GM23338 (cell line): ENCODE measurements at regions not wholly inside any gene's neighbourhood (a gene's known extent, or its start where the extent isn't known, plus 50 kb on each side); places are given as distances from the start of the nearest gene placed in this dataset.

Source experiments
- ATAC-seq: fragments of 200-7000 bp; cut with Tn5 transposase; 3 replicates; pipeline ENCODE4 v1.9.1; 2020
- DNase-seq: peaks from one replicate; pipeline ENCODE4 v3.0.0-alpha.2; 2015; ENCODE audit warnings: low spot score
- H2AFZ ChIP-seq: fragments of 200-600 bp; sonication (generic); 2 replicates; pipeline ENCODE4 v1.8.0; 2016; ENCODE audit warnings: antibody characterized with exemption, mild to moderate bottlenecking, moderate library complexity
- H3F3A ChIP-seq: fragments of 200-600 bp; sonication (generic); replicated peaks from 2 replicates; pipeline ENCODE4 v1.8.0; 2017; ENCODE audit warnings: antibody characterized with exemption, mixed run types, low read depth
- H3K27ac ChIP-seq: fragments of 200-600 bp; sonication (generic); 2 replicates; pipeline ENCODE4 v1.6.1; 2016; ENCODE audit warnings: low read depth
- H3K27me3 ChIP-seq: fragments of 200-600 bp; sonication (generic); 2 replicates; pipeline ENCODE4 v1.8.0; 2016; ENCODE audit warnings: mild to moderate bottlenecking, mixed run types, moderate library complexity; ENCODE audit not compliant: insufficient read depth
- H3K36me3 ChIP-seq: fragments of 200-600 bp; sonication (generic); 2 replicates; pipeline ENCODE4 v1.8.0; 2016; ENCODE audit warnings: mild to moderate bottlenecking; ENCODE audit not compliant: insufficient read depth
- H3K4me1 ChIP-seq: fragments of 200-600 bp; sonication (generic); 2 replicates; pipeline ENCODE4 v1.8.0; 2016; ENCODE audit warnings: mild to moderate bottlenecking, moderate library complexity; ENCODE audit not compliant: insufficient read depth
- H3K4me2 ChIP-seq: fragments of 200-600 bp; sonication (generic); 2 replicates; pipeline ENCODE4 v1.7.1; 2017; ENCODE audit warnings: mixed run types
- H3K4me3 ChIP-seq: fragments of 200-600 bp; sonication (generic); 2 replicates; pipeline ENCODE4 v1.6.1; 2016; ENCODE audit warnings: mixed run types
- H3K79me2 ChIP-seq: fragments of 200-600 bp; sonication (generic); replicated peaks from 2 replicates; pipeline ENCODE4 v1.8.0; 2017; ENCODE audit warnings: mild to moderate bottlenecking; ENCODE audit not compliant: insufficient read depth
- H3K9me2 ChIP-seq: fragments of 200-600 bp; sonication (generic); 2 replicates; pipeline ENCODE4 v1.8.0; 2017; ENCODE audit not compliant: insufficient read depth
- H4K20me1 ChIP-seq: fragments of 200-600 bp; sonication (generic); replicated peaks from 2 replicates; pipeline ENCODE4 v1.8.0; 2017; ENCODE audit warnings: mild to moderate bottlenecking; ENCODE audit not compliant: insufficient read depth
- H3K27ac Mint-ChIP-seq: 2 replicates; pipeline ENCODE4 v1.8.0; 2020; ENCODE audit warnings: inconsistent platforms, mild to moderate bottlenecking, moderate library complexity, mixed read lengths
- H3K27me3 Mint-ChIP-seq: 3 replicates; pipeline ENCODE4 v1.8.0; 2022; ENCODE audit warnings: low read depth, mild to moderate bottlenecking, moderate library complexity, mixed read lengths, inconsistent platforms; ENCODE audit not compliant: insufficient read depth, poor library complexity
- H3K36me3 Mint-ChIP-seq: 3 replicates; pipeline ENCODE4 v1.8.0; 2021; ENCODE audit warnings: low read depth, mild to moderate bottlenecking, inconsistent platforms, moderate library complexity, mixed read lengths
- H3K4me1 Mint-ChIP-seq: 3 replicates; pipeline ENCODE4 v1.8.0; 2020; ENCODE audit warnings: mild to moderate bottlenecking, inconsistent platforms, mixed read lengths
- H3K4me3 Mint-ChIP-seq: 3 replicates; pipeline ENCODE4 v1.8.0; 2021; ENCODE audit warnings: moderate library complexity, mild to moderate bottlenecking, inconsistent platforms, mixed read lengths
- H3K9me3 Mint-ChIP-seq: 3 replicates; pipeline ENCODE4 v1.8.0; 2020; ENCODE audit warnings: moderate library complexity, mild to moderate bottlenecking, inconsistent platforms, mixed read lengths
- CREB1 ChIP-seq: fragments of 250-450 bp; sonication (Bioruptor Pico); IDR thresholded peaks from 2 replicates; pipeline ENCODE4 v1.5.0; 2020; ENCODE audit warnings: low read depth, mild to moderate bottlenecking, moderate library complexity
- EZH2 ChIP-seq: fragments of 200-600 bp; sonication (generic); IDR thresholded peaks from one replicate; pipeline ENCODE4 v1.8.0; 2017; ENCODE audit warnings: antibody characterized with exemption, mild to moderate bottlenecking, low read depth; ENCODE audit not compliant: unreplicated experiment
- POLR2AphosphoS5 ChIP-seq: IDR thresholded peaks from 2 replicates; pipeline ENCODE4 v1.6.1; 2016; ENCODE audit warnings: antibody characterized with exemption, low read depth
- TF ChIP-seq, protein P1 (sequence below): IDR thresholded peaks from 2 replicates; pipeline ENCODE4 v1.6.1; 2016; ENCODE audit warnings: antibody characterized with exemption
- TF ChIP-seq, protein P2 (sequence below): fragments of 250-450 bp; sonication (Bioruptor Pico); IDR thresholded peaks from 2 replicates; pipeline ENCODE4 v1.5.0; 2020; ENCODE audit warnings: mild to moderate bottlenecking, moderate library complexity
- TF ChIP-seq, protein P3 (sequence below): IDR thresholded peaks from one replicate; pipeline ENCODE4 v1.6.1; 2018; ENCODE audit warnings: antibody characterized with exemption; ENCODE audit not compliant: unreplicated experiment

DNA sequence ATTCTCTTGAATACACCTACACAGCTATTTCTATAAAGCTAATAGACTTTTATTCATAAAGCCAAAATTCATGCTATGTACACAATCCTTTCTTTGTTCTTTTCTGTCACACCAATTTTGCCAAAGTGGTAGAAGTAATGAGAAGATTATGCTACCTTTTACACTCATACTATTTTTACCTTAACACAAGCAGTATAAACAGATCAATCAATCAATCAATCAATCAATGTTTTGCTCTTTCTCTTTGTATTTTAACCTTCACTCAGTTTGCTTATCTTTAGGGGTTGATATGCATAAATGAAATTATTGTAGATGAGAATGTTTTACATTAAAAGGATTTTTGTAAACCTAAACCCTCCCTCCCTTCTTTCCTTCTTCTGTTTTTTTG, 878.6 kb downstream of the RAPGEF2 start (continued):
- TF ChIP-seq, protein P1, sequence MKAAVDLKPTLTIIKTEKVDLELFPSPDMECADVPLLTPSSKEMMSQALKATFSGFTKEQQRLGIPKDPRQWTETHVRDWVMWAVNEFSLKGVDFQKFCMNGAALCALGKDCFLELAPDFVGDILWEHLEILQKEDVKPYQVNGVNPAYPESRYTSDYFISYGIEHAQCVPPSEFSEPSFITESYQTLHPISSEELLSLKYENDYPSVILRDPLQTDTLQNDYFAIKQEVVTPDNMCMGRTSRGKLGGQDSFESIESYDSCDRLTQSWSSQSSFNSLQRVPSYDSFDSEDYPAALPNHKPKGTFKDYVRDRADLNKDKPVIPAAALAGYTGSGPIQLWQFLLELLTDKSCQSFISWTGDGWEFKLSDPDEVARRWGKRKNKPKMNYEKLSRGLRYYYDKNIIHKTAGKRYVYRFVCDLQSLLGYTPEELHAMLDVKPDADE: no peak
- no peak for TF ChIP-seq EZH2
- TF ChIP-seq POLR2AphosphoS5: no peak
- no peak for TF ChIP-seq CREB1
- TF ChIP-seq, protein P2, sequence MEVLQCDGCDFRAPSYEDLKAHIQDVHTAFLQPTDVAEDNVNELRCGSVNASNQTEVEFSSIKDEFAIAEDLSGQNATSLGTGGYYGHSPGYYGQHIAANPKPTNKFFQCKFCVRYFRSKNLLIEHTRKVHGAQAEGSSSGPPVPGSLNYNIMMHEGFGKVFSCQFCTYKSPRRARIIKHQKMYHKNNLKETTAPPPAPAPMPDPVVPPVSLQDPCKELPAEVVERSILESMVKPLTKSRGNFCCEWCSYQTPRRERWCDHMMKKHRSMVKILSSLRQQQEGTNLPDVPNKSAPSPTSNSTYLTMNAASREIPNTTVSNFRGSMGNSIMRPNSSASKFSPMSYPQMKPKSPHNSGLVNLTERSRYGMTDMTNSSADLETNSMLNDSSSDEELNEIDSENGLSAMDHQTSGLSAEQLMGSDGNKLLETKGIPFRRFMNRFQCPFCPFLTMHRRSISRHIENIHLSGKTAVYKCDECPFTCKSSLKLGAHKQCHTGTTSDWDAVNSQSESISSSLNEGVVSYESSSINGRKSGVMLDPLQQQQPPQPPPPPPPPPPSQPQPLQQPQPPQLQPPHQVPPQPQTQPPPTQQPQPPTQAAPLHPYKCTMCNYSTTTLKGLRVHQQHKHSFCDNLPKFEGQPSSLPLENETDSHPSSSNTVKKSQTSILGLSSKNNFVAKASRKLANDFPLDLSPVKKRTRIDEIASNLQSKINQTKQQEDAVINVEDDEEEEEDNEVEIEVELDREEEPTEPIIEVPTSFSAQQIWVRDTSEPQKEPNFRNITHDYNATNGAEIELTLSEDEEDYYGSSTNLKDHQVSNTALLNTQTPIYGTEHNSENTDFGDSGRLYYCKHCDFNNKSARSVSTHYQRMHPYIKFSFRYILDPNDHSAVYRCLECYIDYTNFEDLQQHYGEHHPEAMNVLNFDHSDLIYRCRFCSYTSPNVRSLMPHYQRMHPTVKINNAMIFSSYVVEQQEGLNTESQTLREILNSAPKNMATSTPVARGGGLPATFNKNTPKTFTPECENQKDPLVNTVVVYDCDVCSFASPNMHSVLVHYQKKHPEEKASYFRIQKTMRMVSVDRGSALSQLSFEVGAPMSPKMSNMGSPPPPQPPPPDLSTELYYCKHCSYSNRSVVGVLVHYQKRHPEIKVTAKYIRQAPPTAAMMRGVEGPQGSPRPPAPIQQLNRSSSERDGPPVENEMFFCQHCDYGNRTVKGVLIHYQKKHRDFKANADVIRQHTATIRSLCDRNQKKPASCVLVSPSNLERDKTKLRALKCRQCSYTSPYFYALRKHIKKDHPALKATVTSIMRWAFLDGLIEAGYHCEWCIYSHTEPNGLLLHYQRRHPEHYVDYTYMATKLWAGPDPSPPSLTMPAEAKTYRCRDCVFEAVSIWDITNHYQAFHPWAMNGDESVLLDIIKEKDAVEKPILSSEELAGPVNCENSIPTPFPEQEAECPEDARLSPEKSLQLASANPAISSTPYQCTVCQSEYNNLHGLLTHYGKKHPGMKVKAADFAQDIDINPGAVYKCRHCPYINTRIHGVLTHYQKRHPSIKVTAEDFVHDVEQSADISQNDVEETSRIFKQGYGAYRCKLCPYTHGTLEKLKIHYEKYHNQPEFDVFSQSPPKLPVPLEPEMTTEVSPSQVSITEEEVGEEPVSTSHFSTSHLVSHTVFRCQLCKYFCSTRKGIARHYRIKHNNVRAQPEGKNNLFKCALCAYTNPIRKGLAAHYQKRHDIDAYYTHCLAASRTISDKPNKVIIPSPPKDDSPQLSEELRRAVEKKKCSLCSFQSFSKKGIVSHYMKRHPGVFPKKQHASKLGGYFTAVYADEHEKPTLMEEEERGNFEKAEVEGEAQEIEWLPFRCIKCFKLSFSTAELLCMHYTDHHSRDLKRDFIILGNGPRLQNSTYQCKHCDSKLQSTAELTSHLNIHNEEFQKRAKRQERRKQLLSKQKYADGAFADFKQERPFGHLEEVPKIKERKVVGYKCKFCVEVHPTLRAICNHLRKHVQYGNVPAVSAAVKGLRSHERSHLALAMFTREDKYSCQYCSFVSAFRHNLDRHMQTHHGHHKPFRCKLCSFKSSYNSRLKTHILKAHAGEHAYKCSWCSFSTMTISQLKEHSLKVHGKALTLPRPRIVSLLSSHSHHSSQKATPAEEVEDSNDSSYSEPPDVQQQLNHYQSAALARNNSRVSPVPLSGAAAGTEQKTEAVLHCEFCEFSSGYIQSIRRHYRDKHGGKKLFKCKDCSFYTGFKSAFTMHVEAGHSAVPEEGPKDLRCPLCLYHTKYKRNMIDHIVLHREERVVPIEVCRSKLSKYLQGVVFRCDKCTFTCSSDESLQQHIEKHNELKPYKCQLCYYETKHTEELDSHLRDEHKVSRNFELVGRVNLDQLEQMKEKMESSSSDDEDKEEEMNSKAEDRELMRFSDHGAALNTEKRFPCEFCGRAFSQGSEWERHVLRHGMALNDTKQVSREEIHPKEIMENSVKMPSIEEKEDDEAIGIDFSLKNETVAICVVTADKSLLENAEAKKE (CRISPR knock-in tag): no peak

DNA sequence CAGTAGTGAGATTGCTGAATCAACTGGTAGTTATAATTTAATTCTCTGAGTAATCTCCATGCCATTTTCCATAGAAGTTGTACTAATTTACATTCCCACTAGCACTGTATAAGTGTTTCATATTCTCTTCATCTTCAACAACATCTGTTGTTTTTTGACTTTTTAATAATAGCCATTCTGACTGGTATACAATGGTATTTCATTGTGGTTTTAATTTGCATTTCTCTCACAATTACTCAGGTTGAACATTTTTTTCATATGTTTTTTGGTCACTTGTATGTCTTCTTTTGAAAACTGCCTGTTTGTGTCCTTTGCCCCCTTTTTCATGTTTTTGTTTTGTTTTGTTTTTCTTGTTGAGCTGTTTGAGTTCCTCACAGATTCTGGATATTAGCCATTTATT, 880.2 kb downstream of the RAPGEF2 start:
- ATAC-seq (no peak), DNase-seq (no peak)
- Histone ChIP-seq H3K27me3 (no peaks in the 10 kb centered on the region), H2AFZ (no peak overlapping the region), H3K4me1 (0 out of 2 replicates have a peak, but pooled peaks cover 9% of the 10 kb centered on the region), H4K20me1 (no peaks in the 10 kb centered on the region), H3K27ac (no peak overlapping the region), H3K36me3 (no peaks in the 10 kb centered on the region), H3K79me2 (no peaks in the 10 kb centered on the region), H3K9me2 (no peaks in the 10 kb centered on the region), H3K4me2 (no peak overlapping the region), H3F3A (no peaks in the 10 kb centered on the region), H3K4me3 (no peak overlapping the region)
- H3K27me3 Mint-ChIP-seq: peaks cover under 1% of the 10 kb centered on the region
- H3K36me3 Mint-ChIP-seq: peaks cover 4% of the 10 kb centered on the region; the same call in 1 of the 3 replicates
- no peak overlapping the region for H3K4me3 Mint-ChIP-seq
- H3K27ac Mint-ChIP-seq: no peak overlapping the region
- H3K4me1 Mint-ChIP-seq: peaks cover 20% of the 10 kb centered on the region
- H3K9me3 Mint-ChIP-seq: peaks cover 2% of the 10 kb centered on the region; the same call in 1 of the 3 replicates
- TF ChIP-seq, protein P3, sequence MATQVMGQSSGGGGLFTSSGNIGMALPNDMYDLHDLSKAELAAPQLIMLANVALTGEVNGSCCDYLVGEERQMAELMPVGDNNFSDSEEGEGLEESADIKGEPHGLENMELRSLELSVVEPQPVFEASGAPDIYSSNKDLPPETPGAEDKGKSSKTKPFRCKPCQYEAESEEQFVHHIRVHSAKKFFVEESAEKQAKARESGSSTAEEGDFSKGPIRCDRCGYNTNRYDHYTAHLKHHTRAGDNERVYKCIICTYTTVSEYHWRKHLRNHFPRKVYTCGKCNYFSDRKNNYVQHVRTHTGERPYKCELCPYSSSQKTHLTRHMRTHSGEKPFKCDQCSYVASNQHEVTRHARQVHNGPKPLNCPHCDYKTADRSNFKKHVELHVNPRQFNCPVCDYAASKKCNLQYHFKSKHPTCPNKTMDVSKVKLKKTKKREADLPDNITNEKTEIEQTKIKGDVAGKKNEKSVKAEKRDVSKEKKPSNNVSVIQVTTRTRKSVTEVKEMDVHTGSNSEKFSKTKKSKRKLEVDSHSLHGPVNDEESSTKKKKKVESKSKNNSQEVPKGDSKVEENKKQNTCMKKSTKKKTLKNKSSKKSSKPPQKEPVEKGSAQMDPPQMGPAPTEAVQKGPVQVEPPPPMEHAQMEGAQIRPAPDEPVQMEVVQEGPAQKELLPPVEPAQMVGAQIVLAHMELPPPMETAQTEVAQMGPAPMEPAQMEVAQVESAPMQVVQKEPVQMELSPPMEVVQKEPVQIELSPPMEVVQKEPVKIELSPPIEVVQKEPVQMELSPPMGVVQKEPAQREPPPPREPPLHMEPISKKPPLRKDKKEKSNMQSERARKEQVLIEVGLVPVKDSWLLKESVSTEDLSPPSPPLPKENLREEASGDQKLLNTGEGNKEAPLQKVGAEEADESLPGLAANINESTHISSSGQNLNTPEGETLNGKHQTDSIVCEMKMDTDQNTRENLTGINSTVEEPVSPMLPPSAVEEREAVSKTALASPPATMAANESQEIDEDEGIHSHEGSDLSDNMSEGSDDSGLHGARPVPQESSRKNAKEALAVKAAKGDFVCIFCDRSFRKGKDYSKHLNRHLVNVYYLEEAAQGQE: no peak
